RWPE1 (cell line): ENCODE measurements at regions not wholly inside any gene's neighbourhood (a gene's known extent, or its start where the extent isn't known, plus 50 kb on each side); places are given as distances from the start of the nearest gene placed in this dataset.

Source experiments
- CTCF ChIA-PET: fragments of 350-600 bp; sonication (Branson Sonifier 250); formaldehyde crosslinking; extraction: SDS; loops from one replicate; lab custom pipeline; 2021; lab: Yijun Ruan, JAX
- POLR2A ChIA-PET: fragments of 400-600 bp; formaldehyde crosslinking; extraction: SDS; loops from one replicate; lab custom pipeline; 2020; ENCODE audit warnings: antibody characterized with exemption; ENCODE audit not compliant: low non-redundant PET; lab: Yijun Ruan, JAX
- DNase-seq: peaks from one replicate; pipeline ENCODE4 v3.0.0; 2012; ENCODE audit warnings: low spot score
- H3K27ac ChIP-seq: fragments of 450-650 bp; 2 replicates; pipeline ENCODE4 v1.5.1; 2017
- CTCF ChIP-seq: fragments of 450-650 bp; conservative IDR thresholded peaks from 2 replicates; pipeline ENCODE4 v1.5.1; 2017; ENCODE audit warnings: low read depth, mild to moderate bottlenecking

GRCh38 chr5:155082401-155082800 lies 68.8 kb downstream of the KIF4B start:
- H3K27ac ChIP-seq: no peak overlapping the region
- ChIA-PET CTCF (no interaction called here), POLR2A (no interaction called here)
- no peak for TF ChIP-seq CTCF
- peak; percentile 90 for DNase-seq

- no peak for TF ChIP-seq CTCF
- no peak overlapping the region for H3K27ac ChIP-seq
- CTCF ChIA-PET: interaction anchor here (0.7 kb wide), 6 partner anchors 15 to 1853 kb away, joined by 3 read pairs; no protein-coding TSS in a partner anchor
- peak; percentile 83 for DNase-seq
- POLR2A ChIA-PET: no interaction called here
These were observed 71.9 kb downstream of the KIF4B start for GRCh38 chr5:155085282-155085989.

GRCh38 chr5:155087036-155087435 lies 73.5 kb downstream of the KIF4B start:
- no peak overlapping the region for H3K27ac ChIP-seq
- no peak for TF ChIP-seq CTCF
- ChIA-PET POLR2A (no interaction called here), CTCF (interaction anchor here (0.6 kb wide), 1 partner anchor 117 kb away, joined by 3 read pairs; no protein-coding TSS in a partner anchor)
- peak; percentile 38 for DNase-seq

- H3K27ac ChIP-seq: no peak overlapping the region
- CTCF ChIA-PET: no interaction called here
- no peak for DNase-seq
- TF ChIP-seq CTCF: no peak
- POLR2A ChIA-PET: no interaction called here
These were observed 75.3 kb downstream of the KIF4B start for GRCh38 chr5:155088811-155089210.

- POLR2A ChIA-PET: no interaction called here
- CTCF ChIA-PET: no interaction called here
- no peak for DNase-seq
These were observed 76.1 kb downstream of the KIF4B start for GRCh38 chr5:155089643-155090042.

GRCh38 chr5:155091063-155091648 lies 77.6 kb downstream of the KIF4B start:
- POLR2A ChIA-PET: no interaction called here
- TF ChIP-seq CTCF: no peak
- DNase-seq: no peak

More at GRCh38 chr5:155089643-155090042, 76.1 kb downstream of the KIF4B start:
- H3K27ac ChIP-seq: no peak overlapping the region
- TF ChIP-seq CTCF: no peak

More at GRCh38 chr5:155091063-155091648, 77.6 kb downstream of the KIF4B start:
- CTCF ChIA-PET: no interaction called here
- no peak overlapping the region for H3K27ac ChIP-seq
